HG03280 (cell line): ENCODE measurements at regions not wholly inside any gene's neighbourhood (a gene's known extent, or its start where the extent isn't known, plus 50 kb on each side); places are given as distances from the start of the nearest gene placed in this dataset.

Experiments used
- ATAC-seq: cut with Tn5 transposase; IDR thresholded peaks from one replicate; pipeline ENCODE4 v1.9.1; 2021; ENCODE audit warnings: mild to moderate bottlenecking, moderate library complexity; ENCODE audit not compliant: unreplicated experiment

DNA sequence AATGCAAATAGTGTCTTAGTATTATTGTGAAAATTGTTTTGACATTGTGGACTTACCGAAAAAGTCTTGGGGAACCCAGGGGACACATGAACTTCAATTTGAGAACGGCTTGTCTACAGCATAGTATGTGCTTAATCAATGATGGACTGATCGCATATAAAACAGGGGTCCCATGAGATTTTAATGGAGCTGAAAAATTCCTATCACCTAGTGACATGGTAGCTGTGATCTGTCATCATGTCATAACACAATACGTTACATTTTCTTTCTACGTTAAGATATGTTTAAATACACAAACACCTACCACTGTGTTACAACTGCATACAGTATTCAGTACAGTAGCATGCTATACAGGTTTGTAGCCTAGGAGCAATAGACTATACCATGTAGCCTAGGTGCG, 153.3 kb upstream of the FOXD3 start:
- no peak for ATAC-seq

DNA sequence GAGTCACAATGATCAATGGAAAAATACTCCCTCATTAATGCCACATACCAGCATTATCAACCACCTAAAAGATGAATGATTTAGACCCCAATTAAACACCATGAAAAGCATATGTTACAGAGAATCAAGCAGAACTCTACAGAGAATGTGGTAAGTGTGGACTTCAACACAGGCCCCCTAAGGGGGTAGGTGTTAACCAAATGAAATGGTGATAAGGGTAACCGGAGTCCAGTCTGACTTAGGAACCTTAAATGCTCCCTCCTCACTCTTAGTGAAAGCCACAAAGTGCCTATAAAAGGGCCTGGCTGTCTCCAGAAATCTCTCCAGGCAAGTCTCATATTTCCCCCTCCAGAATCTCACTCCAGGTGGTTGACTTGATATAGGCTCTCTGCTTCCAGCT, 149.2 kb upstream of the FOXD3 start:
- no peak for ATAC-seq

DNA sequence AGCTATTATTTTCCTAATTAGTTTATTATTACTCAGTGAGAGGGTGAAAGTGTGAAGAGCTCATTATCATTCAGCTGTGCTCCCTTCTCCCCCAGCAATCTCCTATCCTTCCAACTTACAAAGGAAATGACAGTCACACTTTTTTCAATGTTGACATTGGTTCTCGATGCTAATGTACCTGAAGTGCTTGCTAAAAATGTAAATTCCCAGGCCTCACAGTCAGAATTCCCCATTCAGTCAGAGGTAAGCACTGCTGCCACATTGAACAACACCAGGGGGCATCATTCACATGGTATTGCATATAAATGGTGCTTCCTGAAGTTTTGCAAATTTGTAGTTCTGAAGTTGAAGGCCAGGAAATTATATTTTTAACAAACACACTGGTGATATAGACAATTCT, 132.7 kb upstream of the FOXD3 start:
- no peak for ATAC-seq

DNA sequence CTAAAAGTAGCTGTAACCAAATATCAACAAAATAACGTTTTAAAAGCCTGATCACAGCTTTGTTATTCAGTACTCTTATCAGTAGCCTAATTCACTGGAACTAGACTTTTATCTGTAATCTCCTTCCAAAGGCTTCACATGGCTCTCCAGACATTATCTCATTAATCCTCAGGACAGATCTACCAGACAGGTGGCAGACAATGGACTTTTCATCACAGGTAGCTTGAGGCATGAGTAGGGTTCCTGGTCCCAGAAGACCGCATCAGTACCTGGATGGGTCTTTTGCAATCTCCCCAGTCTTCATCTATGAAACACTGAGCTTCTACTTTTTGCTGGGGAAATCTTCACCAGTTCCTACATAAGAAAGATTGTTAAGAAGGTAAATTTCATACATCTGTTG, 132.2 kb upstream of the FOXD3 start:
- ATAC-seq = no peak

DNA sequence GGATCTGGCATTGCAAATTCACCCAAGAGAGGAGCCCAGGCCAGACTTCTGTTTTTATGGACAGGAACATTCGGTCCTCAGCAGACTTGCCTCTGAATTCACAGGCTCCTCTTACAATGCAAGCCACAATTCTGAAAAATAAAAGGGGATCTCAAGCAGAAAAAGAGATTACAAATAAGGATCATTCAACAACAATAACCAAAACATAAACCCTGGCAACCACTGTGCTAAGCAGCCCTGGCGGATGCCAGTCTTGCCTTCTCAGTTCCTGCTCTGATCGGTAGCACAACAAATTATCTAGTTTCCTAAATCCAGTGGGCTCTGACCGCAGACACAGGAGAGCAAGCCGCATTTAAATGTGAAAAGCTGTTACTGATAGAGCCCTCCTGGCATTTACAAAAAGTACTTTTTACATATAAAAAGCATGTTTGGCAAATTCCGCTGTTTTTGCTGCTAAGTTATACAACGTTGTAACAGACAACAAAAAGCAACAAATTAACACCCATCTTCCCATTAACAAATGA, 123.4 kb upstream of the FOXD3 start:
- ATAC-seq = no peak

DNA sequence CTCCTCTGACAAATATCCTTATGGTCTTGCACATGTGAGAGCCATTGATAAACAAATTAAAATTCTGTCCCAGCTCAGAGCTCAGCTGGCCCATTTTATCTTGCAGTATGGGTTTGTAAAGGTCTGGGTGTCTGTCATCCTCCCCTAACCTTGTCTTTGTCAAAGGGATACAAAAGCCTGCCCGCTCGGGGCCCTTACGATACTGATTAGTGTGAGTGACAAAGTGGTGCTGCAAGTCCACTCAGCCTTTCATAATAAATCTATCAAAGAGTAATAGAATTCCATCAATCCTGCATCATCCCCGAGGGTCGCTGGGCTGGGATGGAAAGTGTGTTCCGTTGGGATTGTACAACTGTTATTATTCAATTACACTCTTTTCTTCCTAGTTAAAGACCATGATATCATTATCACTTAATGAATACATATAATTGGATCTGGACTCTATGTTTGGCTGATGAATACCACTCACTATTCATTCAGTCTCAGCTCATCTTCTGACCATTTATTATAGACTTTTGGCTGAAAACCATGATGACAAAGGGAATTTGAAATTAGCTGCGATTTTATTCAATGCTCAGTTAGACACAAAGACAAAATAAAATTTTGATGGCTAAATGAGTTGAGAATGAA, 122.5 kb upstream of the FOXD3 start:
- ATAC-seq = no peak

DNA sequence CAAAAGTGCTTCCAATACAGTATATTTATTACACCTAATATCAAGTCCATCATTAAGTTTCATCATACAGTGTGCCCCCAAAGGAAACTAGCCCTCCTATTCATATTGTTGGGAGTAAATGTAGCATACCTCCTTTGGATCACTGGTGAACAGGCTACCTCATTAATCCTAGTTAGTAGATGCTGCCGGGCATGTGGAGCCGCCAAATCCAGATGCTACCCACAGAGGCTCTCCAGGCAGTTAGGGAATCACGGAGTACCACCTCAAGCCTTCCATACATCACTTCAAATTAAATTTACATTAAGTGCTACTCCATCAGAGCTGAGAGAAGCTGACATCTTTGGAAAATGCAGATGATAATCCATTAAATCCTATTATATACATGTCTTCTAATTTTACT, 121.7 kb upstream of the FOXD3 start:
- no peak for ATAC-seq

DNA sequence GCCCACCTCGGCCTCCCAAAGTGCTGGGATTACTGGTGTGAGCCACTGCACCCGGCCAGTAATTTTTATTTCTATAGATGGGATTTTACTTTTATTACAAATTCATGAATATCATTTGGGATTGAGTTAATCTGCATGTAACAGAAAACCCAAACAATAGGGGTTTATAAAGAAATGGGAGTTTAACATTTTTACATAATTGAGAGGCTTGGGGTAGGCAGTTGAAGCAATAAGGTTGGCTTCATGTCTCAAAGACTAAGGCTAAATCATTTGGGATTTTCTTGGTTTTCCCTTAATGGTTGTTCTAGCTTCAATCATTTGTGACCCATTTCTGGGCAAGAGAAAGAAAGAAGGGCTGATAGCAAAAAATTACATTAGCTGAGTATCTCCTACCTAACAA, 118.7 kb upstream of the FOXD3 start:
- ATAC-seq = no peak

DNA sequence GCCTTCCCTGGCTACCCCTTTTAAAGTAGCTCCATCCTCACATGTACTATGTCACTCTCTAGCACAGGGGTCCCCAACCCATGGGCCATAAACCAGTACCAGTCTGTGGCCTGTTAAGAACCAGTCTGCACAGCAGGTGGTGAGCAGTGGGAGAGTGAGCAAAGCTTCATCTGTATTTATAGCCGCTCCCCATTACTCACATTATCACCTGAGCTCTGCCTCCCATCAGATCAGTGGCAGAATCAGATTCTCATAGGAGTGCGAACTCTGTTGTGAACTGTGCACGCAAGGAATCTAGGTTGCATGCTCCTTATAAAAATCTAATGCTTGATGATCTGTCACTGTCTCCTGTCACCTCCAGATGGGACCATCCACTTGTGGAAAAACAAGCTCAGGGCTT, 116.6 kb upstream of the FOXD3 start:
- ATAC-seq = no peak

DNA sequence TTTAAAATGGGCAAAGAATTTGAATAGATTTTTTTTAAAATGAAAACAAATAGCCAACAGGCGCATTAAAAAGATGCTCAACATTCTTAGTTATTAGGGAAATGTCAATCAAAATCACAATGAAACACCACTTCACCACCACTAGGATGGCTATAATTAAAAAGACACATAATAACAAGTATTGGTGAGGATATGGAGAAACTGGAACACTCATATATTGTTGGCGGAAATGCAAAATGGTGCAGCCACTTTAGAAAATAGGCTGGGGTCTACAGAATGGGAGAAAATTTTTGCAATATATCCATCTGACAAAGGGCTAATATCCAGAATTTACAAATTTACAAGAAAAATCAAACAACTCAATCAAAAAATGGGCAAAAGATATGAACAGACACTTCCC, 107.8 kb upstream of the FOXD3 start:
- no peak for ATAC-seq

DNA sequence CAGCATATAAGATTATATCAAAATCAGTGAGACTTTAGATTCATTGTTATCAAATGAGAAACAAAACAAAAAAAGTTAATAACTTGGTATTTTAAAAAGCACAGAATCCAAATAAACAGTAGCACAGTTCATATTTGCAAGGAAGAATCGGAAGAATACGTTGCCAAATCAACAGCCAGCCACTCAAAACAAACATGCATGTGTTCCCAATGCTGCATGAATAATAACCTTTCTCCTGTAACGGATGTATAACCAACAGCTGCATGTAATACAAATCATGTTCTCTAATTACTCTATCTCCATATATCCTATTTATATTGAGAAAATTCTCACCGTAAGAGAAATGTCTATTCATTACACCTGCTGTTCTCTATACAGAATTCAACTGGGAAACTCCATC, 98.9 kb upstream of the FOXD3 start:
- ATAC-seq = no peak

DNA sequence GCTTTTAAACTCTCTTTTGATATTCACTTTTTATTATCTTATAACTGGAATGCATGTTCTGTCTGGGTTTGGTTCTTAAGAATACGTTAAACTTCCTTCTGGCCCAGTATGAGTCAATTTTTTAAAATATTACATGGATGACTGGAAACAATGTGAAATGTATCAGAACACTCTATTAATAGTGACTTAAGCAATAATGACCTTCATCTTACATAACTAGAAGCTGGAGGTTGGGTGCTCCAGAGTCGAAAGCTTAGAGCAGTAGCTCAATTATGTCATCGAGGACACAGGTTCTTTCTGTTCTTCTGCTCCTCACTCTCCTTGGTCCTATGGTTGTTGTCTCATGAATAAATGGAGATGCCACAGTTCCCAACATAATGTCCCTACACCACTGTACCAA, 91.6 kb upstream of the FOXD3 start:
- no peak for ATAC-seq

DNA sequence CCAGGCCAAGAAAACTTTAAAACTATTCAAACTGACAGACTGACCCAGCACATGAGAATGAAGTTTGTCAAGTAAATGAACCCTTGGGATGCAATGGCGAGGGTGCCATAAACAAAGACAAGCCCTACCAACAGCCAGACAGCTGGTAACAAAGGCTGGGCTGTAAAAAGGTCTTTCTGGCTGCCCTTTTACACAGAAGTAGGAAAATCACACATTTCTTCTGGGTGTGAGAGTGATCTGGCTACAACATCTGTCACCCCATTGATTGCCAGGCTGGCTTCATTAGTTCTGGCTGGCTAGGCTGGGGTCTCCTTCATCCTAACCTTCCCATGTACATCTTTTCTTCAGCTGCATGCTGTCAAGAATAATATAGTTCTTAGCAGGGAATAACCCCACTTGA, 83.6 kb upstream of the FOXD3 start:
- ATAC-seq = no peak

DNA sequence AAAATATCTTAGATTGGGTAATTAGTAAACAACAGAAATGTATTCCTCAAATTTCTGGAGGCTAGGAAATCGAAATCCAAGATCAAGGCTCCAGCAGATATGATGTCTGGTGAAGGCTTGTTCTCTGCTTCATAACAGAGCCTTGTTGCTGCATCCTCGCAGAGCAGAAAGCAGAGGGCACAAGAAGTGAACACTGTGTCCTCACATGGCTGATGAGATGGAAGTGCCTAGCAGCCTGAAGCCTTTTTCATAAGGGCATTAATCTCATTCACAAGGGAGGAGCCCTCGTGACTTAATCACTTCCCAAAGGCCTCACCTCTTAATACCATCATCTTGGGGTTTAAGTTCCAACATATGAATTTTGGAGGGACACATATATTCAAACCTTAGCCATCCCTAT, 77.2 kb upstream of the FOXD3 start:
- ATAC-seq = no peak

DNA sequence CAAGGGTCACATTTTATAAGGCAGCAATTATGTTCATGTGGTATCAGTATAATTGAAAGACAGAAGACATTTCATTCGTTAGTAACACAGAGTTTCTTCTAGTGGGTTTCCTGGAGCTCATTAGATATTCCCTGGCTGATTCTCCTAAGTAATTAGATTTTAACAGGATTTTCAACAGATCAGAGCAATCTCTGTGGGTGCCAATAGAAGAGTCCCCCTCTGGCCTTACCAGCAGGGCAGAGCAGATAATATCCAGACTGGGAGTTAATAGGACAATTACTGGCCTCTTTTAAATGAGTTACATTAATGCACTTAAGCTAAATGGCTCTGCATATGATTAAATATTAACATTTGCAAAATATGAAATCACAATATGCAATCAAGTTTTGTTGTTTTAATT, 74.2 kb upstream of the FOXD3 start:
- ATAC-seq = no peak

DNA sequence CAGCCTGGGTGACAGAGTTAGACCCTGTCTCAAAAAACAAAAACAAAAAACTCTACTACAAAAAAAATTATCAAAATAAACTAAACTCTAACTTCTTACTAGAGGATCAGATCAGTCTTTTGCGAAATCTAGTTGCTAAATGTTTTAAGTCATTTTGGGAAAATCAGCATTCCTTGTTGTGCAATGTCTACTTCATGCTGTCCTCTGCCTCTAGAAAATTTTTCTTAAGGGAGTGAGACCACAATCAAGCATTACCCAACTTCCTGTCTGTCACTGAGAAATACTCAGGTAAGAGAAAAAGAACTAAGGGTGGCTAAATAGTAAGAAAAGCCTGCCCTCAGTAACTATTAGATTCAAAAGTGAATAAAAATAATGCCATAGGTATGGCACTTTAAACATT, 67.2 kb upstream of the FOXD3 start:
- ATAC-seq = no peak

DNA sequence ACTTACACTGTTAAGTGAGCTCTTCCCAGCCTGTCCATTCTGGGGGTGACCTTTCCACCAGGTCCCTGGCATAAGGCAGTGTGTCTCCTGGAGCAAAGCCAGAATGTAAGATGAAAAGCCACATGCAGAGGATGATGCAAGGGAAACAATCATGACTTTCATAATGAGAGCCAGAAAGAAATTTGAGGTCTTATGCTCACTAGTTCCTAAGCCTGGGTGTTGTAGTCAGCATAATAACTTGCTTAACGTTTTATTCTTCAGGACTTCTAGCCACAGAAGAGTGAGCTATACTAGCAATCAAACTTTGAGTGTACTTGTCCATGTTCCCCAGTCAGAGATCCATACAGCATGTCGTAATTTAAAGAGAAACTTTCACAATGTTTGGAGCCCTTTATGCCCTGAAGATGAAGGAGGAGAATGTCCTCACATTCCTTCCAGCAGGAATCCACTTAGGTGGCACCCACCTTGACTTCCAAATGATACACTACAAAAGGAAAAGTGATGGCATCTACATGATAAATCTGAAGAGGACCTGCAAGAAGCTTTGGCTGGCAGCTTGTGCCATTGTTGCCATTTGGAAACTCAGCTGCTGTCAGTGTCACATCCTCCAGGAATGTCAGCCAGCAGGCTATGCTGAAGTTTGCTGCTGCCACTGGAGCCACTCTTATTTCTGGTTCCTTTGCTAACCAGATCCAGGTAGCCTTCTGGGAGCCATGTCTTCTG, 60.5 kb upstream of the FOXD3 start:
- no peak for ATAC-seq

DNA sequence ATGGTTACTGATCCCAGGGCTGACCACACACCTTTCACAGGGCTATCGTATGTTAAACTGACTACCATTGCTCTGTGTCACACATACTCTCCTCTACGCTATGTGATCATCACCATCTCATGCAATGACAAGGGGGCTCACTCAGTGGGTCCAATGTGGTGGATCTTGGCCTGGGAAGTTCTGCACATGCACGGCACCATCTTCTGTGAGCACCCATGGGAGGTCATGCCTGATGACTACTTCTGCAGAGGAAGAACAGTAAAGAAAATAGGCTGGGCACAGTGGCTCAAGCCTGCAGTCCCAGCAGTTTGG, 60.0 kb upstream of the FOXD3 start:
- no peak for ATAC-seq

DNA sequence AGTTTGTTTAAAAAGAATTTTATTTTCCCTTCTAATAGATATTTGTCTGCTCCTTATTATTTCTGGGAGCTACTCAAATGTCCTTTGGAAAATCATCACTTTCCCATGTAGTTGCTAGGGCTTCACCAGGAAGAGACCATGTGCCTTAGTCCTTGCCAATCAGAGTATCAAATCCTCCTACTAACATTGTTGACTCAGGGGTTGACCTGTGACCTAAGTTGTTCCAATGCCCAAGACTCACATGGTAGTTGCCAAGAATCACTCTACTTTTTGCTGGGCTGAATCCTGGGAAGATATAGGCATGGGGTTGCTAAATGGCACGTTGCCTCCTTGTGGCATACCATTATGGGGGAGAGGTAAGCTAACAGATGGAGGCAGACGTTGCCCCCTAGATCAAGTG, 58.2 kb upstream of the FOXD3 start:
- ATAC-seq = no peak

DNA sequence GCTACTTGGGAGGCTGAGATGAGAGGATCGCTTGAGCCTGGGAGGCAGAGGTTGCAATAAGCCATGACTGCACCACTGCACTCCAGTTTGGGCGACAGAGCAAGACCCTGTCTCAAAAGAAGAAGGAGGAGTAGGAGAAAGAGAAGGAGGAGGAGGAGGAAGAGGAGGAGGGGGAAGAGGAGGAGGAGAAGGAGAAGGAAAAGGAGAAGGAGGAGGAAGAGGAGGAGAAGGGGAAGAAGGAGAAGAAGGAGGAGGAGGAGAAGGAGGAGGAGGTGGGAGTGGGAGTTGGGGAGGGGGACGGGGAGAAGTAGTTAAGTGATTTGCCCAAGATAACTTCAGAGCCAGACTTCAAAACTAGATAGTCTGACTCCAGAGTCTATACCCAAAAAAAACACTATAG, 55.5 kb upstream of the FOXD3 start:
- ATAC-seq = no peak

DNA sequence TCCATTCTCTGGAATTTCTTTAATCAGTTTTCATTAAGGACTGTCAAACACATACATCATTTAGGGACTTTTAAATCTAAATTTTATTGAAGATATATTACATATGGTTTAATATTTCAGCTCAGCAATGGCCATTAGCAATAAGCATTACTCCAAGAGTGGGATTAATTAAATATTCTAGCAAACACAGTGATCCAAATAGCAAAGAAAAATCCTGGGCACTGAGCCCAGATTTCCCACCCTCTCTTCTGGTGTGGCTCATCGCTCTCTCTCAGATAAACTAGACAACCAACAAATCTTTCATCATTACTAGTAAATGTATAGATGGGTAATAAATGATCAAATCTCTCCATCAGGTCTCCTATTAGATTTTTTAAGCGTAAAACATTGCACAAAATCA, 53.5 kb upstream of the FOXD3 start:
- ATAC-seq = no peak

DNA sequence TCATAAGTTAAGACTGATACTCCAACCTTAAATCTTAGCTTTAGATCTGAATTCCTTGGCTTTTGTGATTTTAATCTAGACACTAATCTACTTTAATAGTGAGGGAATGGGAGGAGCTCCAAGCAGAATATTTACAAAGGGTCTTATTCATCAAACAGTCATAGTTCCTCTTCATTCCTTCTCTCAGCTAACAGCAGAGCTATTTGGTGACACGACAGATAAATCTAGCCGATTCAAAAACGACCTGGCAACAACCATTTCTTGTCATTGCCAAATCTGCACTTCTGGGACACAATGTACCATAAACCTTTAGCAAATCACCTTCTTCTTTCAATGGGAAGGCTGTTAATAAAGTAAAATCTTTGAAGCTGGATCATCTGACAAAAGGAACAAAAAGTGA, 52.8 kb upstream of the FOXD3 start:
- ATAC-seq = no peak
